K562 (cell line): ENCODE measurements at regions not wholly inside any gene's neighbourhood (a gene's known extent, or its start where the extent isn't known, plus 50 kb on each side); places are given as distances from the start of the nearest gene placed in this dataset.

Experiments
- ADNP ChIP-seq: fragments of 200-800 bp; sonication (Bioruptor generic); IDR thresholded peaks from 2 replicates; pipeline ENCODE4 v1.6.1; 2016; ENCODE audit warnings: missing genetic modification characterization, missing compliant biosample characterization
- CHD1 ChIP-seq: fragments of 200-600 bp; sonication (generic); IDR thresholded peaks from one replicate; pipeline ENCODE4 v1.6.1; 2012; ENCODE audit warnings: mild to moderate bottlenecking, moderate library complexity, low read length, inconsistent platforms
- CSDE1 ChIP-seq, 2 experiments: fragments of 450-650 bp; IDR thresholded peaks; 2 replicates each; pipeline ENCODE4 v1.6.1; 2016; ENCODE audit warnings: mild to moderate bottlenecking in 1 of 2
- EP400 ChIP-seq: fragments of 450-650 bp; IDR thresholded peaks from 2 replicates; pipeline ENCODE4 v1.6.1; 2017; ENCODE audit warnings: antibody characterized with exemption, mild to moderate bottlenecking, moderate library complexity
- GTF3C2 ChIP-seq: IDR thresholded peaks from 3 replicates; pipeline ENCODE4 v1.6.1; 2011; ENCODE audit warnings: borderline replicate concordance, mild to moderate bottlenecking, moderate library complexity; ENCODE audit not compliant: insufficient read length; ENCODE audit errors: extremely low read depth
- MEIS2 ChIP-seq: fragments of 450-650 bp; IDR thresholded peaks from 2 replicates; pipeline ENCODE4 v1.6.1; 2014; ENCODE audit warnings: mild to moderate bottlenecking; ENCODE audit not compliant: partially characterized antibody
- MGA ChIP-seq: fragments of 450-650 bp; IDR thresholded peaks from 2 replicates; pipeline ENCODE4 v1.6.1; 2016; ENCODE audit warnings: mild to moderate bottlenecking, moderate library complexity
- ZNF644 ChIP-seq: fragments of 200-800 bp; sonication (Bioruptor generic); IDR thresholded peaks from 2 replicates; pipeline ENCODE4 v1.6.1; 2016; ENCODE audit warnings: low read depth, missing genetic modification characterization, missing compliant biosample characterization
- TF ChIP-seq, protein P1 (sequence below): sonication (generic); formaldehyde crosslinking; IDR thresholded peaks from 2 replicates; pipeline ENCODE4 v1.5.0; 2020; ENCODE audit warnings: missing genetic modification reagents

DNA sequence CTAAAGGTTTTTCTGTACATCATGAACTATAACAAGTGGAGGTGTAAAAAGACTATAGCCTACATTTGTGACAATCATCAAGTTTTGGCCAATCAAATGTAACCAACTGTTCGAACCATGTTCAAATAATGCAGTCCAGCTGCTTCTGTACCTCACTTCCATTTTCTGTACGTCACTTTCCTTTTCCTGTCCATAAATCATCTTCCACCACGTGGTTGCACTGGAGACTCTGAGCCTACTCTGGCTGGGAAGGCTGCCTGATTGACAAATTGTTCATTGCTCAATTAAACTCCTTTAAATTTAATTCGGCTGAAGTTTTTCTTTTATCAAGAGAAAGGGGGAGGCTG, 270.4 kb upstream of the JARID2 start (continued):
- TF ChIP-seq MGA: peak; percentile 83
- TF ChIP-seq ADNP (tag): no peak
- TF ChIP-seq, protein P1, sequence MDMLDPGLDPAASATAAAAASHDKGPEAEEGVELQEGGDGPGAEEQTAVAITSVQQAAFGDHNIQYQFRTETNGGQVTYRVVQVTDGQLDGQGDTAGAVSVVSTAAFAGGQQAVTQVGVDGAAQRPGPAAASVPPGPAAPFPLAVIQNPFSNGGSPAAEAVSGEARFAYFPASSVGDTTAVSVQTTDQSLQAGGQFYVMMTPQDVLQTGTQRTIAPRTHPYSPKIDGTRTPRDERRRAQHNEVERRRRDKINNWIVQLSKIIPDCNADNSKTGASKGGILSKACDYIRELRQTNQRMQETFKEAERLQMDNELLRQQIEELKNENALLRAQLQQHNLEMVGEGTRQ (CRISPR knock-in tag): peak; percentile 88
- TF ChIP-seq MEIS2: peak; percentile 98
- no peak for TF ChIP-seq CHD1
- TF ChIP-seq CSDE1 (IDR thresholded peaks at IDR 0.05): no peak
- peak; percentile 57 for TF ChIP-seq EP400
- peak; percentile 70; the same call in 1 of the 2 replicates for TF ChIP-seq ZNF644 (tag)
- no peak for TF ChIP-seq GTF3C2
